ENCODE measurements at regions not wholly inside any gene's neighbourhood (a gene's known extent, or its start where the extent isn't known, plus 50 kb on each side); places are given as distances from the start of the nearest gene placed in this dataset.
"Not testable (repeated sequence)": the region's sequence is repeated elsewhere in the genome, so short reads cannot be mapped to it uniquely, and the experiment has no call there.

- H3K4me1 ChIP-seq; H3K27ac ChIP-seq; in situ Hi-C loops (cut with MboI; ENCODE audit: low sequenced_read_pairs in 4 of 4); H3K4me3 ChIP-seq; ATAC-seq; DNase-seq; H3K27me3 ChIP-seq; intact Hi-C loops (cut with DNase I; ENCODE audit: low total_unique reads); H3K9me3 ChIP-seq; H3K36me3 ChIP-seq: not testable (repeated sequence)
These were observed 98.1 kb downstream of the FAM72C start for GRCh38 chr1:143873650-143874049.

DNA sequence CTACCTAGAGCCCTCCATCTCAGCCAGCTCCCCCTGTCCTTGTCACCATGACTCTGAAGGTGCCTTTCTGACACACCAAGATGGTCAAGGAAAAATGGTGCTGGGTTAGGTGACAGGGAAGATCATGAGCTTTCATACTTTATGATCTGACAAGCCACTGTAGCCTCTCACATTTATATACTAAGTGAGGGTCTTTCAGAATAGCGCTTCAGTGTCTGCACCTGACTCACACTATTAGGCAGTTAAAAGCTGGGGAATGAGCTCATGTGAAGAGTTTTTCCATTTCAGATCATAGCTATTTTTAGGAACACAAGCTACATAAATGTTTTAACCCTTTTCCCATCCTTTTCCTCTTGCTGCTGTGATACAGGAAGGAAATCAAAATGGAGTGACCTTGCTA, 101.4 kb downstream of the FAM72C start:
- H3K4me3 ChIP-seq; H3K4me1 ChIP-seq; H3K27me3 ChIP-seq; in situ Hi-C loops (cut with MboI; ENCODE audit: low sequenced_read_pairs in 4 of 4); DNase-seq; ATAC-seq; H3K9me3 ChIP-seq; H3K27ac ChIP-seq; H3K36me3 ChIP-seq; intact Hi-C loops (cut with DNase I; ENCODE audit: low total_unique reads): not testable (repeated sequence)

GRCh38 chr1:143867590-143868220, 104.1 kb downstream of the FAM72C start:
- H3K4me1 ChIP-seq; H3K9me3 ChIP-seq; DNase-seq; ATAC-seq; H3K27me3 ChIP-seq; intact Hi-C loops (cut with DNase I; ENCODE audit: low total_unique reads); H3K36me3 ChIP-seq; H3K27ac ChIP-seq; H3K4me3 ChIP-seq; in situ Hi-C loops (cut with MboI; ENCODE audit: low sequenced_read_pairs in 4 of 4): not testable (repeated sequence)

DNA sequence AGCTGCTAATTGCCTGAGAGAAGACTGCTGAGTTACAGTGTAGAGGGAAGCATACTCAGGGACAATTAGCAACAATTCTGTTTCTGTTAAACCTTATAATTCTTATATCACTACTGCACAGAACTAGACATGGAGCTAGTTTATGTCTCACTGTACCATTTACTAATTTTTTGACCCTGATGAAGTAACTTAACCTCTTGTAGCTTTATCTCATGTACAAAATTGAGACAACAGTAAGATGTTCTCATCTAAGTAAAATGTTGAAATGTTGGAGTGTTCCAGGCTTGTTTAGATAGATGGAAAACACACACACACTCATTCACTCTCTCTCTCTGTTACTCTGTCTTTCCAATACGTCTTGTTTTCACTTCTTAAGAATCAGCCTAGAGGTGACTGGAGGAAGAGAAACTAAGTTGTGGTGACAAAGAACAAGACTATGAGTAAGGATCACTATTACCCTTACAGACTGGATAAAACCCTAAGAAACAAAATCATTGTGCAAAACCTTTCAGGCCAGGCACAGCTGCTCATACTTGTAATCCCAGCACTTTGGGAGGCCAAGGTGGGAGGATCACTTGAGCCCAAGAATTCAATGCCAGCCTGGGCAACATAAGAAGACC, 107.8 kb downstream of the FAM72C start:
- DNase-seq; H3K27me3 ChIP-seq; in situ Hi-C loops (cut with MboI; ENCODE audit: low sequenced_read_pairs in 4 of 4); intact Hi-C loops (cut with DNase I; ENCODE audit: low total_unique reads); H3K4me3 ChIP-seq; ATAC-seq; H3K27ac ChIP-seq; H3K9me3 ChIP-seq; H3K36me3 ChIP-seq; H3K4me1 ChIP-seq: not testable (repeated sequence)

DNA sequence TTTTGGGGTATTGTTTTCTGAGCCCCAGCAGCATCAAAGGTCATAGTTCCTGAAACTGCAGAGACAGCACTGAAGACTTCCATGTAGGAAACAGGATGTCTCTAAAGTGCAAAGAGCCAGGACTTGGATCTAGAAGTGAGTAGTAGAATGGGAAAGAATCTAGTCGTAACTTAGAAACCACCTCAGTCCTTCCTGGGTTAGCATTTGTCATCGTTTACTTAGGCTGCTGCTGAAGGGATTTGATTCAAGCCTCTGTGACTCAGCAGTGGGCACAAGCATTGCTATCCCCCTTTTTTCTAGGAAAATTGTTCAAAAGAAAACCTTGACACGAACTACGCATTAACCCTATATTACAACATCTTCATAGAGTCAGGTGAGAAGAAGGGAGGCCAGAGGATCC, 109.1 kb downstream of the FAM72C start:
- DNase-seq; H3K4me3 ChIP-seq; ATAC-seq; H3K36me3 ChIP-seq; in situ Hi-C loops (cut with MboI; ENCODE audit: low sequenced_read_pairs in 4 of 4); H3K9me3 ChIP-seq; intact Hi-C loops (cut with DNase I; ENCODE audit: low total_unique reads); H3K27me3 ChIP-seq; H3K4me1 ChIP-seq; H3K27ac ChIP-seq: not testable (repeated sequence)

- H3K4me3 ChIP-seq; H3K36me3 ChIP-seq; H3K27ac ChIP-seq; H3K9me3 ChIP-seq; H3K27me3 ChIP-seq; in situ Hi-C loops (cut with MboI; ENCODE audit: low sequenced_read_pairs in 4 of 4); ATAC-seq; H3K4me1 ChIP-seq; DNase-seq; intact Hi-C loops (cut with DNase I; ENCODE audit: low total_unique reads): not testable (repeated sequence)
These were observed 110.5 kb downstream of the FAM72C start for GRCh38 chr1:143861306-143861705.

- ATAC-seq; H3K36me3 ChIP-seq; H3K27me3 ChIP-seq; H3K4me3 ChIP-seq; H3K27ac ChIP-seq; in situ Hi-C loops (cut with MboI; ENCODE audit: low sequenced_read_pairs in 4 of 4); intact Hi-C loops (cut with DNase I; ENCODE audit: low total_unique reads); H3K4me1 ChIP-seq; DNase-seq; H3K9me3 ChIP-seq: not testable (repeated sequence)
These were observed 115.9 kb downstream of the FAM72C start for GRCh38 chr1:143855867-143856266.

DNA sequence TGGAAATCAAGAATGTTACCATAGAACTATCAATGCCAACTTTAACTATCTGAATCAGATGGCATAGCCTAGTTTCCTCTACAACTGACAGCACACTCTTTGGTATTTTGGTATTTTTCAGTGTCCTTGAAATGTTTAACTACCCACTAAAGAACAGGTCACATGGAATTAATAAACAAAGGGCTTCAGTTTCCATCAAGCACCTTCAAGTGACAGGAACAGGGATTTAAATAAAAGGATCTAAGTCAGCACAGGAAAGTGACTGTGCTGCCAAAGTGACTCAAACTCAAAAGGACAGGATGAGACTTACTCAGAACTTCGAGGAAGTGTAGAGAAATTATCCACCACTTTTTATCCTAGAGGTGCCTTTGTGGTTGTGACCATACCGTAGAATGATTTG, 117.7 kb downstream of the FAM72C start:
- H3K27ac ChIP-seq; H3K36me3 ChIP-seq; H3K9me3 ChIP-seq; ATAC-seq; H3K4me1 ChIP-seq; in situ Hi-C loops (cut with MboI; ENCODE audit: low sequenced_read_pairs in 4 of 4); DNase-seq; H3K27me3 ChIP-seq; intact Hi-C loops (cut with DNase I; ENCODE audit: low total_unique reads); H3K4me3 ChIP-seq: not testable (repeated sequence)

DNA sequence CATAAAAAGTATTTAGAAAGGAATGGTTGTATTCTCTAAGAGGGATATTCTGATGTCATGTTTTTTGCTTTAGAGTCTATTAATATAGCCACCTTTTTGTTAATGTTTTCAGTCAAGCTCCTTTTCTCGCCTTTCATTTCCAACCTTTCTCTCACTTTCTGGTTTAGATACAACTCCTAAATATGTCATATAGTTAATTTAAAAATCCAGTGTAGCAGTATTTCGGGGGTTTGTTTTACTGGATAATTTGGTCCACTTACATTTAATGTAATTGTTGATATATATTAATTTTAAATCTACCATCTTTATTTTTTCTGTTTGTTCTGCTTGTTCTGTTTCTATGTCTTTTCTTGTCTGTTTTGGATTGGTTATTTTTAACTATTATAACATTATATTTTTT, 121.1 kb downstream of the FAM72C start:
- intact Hi-C loops (cut with DNase I; ENCODE audit: low total_unique reads); H3K4me3 ChIP-seq; in situ Hi-C loops (cut with MboI; ENCODE audit: low sequenced_read_pairs in 4 of 4); H3K4me1 ChIP-seq; DNase-seq; H3K27me3 ChIP-seq; H3K9me3 ChIP-seq; ATAC-seq; H3K36me3 ChIP-seq; H3K27ac ChIP-seq: not testable (repeated sequence)

- H3K27me3 ChIP-seq; H3K4me1 ChIP-seq; H3K4me3 ChIP-seq; H3K36me3 ChIP-seq; H3K27ac ChIP-seq; DNase-seq; intact Hi-C loops (cut with DNase I; ENCODE audit: low total_unique reads); in situ Hi-C loops (cut with MboI; ENCODE audit: low sequenced_read_pairs in 4 of 4); ATAC-seq; H3K9me3 ChIP-seq: not testable (repeated sequence)
These were observed 122.9 kb downstream of the FAM72C start for GRCh38 chr1:143848859-143849258.

GRCh38 chr1:143845193-143845592, 126.6 kb downstream of the FAM72C start:
- H3K9me3 ChIP-seq; H3K4me1 ChIP-seq; H3K27ac ChIP-seq; H3K27me3 ChIP-seq; ATAC-seq; in situ Hi-C loops (cut with MboI; ENCODE audit: low sequenced_read_pairs in 4 of 4); DNase-seq; H3K36me3 ChIP-seq; H3K4me3 ChIP-seq; intact Hi-C loops (cut with DNase I; ENCODE audit: low total_unique reads): not testable (repeated sequence)

- in situ Hi-C loops (cut with MboI; ENCODE audit: low sequenced_read_pairs in 4 of 4); DNase-seq; H3K36me3 ChIP-seq; H3K27me3 ChIP-seq; intact Hi-C loops (cut with DNase I; ENCODE audit: low total_unique reads); H3K4me1 ChIP-seq; H3K27ac ChIP-seq; H3K4me3 ChIP-seq; ATAC-seq; H3K9me3 ChIP-seq: not testable (repeated sequence)
These were observed 129.7 kb downstream of the FAM72C start for GRCh38 chr1:143842058-143842457.

Data from gastrocnemius medialis (tissue), 4 donors.